ENCODE measurements at regions not wholly inside any gene's neighbourhood (a gene's known extent, or its start where the extent isn't known, plus 50 kb on each side); places are given as distances from the start of the nearest gene placed in this dataset.
"Not testable (repeated sequence)": the region's sequence is repeated elsewhere in the genome, so short reads cannot be mapped to it uniquely, and the experiment has no call there.

DNA sequence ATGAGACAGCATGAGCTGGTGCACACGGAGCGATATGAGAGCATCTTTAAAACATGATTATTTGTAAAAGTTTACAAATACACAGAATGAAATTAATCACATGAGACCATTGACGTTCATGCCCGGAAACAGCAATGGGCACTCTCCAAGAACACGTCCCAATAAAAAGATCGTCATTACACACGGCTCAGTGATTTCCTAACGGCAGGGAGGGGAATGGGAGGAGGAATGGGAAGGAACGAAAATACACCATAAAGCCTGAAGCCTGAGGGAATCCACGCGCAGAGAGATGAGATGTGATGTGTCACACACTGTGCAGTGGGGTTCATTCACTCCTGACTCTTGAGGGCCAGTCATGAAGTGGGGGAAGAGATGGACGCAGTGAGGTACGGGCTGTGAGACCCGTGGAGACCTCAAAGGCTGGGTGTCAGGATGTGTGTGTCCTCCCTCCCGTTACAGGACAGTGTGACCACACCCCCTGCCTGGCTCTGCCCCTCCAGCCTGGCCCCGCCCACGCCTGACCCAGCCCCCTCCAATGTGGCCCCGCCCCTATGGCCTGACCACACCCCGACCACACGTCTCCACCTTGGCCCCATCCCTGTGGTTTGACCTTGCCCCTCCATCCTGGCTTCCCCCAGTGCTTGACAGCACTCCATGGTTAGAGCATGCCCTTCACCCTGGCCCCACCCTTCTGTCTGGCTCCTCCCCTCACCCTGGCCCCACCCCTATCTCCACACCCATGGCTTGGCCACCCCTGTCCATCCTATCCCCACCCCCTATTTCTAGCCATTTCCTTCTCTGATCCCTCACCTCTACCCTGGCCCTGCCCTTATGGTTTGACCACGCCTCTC lies 270.5 kb upstream of the SFSWAP start:
- not testable (repeated sequence) for DNase-seq (ENCODE audit: low spot score)

DNA sequence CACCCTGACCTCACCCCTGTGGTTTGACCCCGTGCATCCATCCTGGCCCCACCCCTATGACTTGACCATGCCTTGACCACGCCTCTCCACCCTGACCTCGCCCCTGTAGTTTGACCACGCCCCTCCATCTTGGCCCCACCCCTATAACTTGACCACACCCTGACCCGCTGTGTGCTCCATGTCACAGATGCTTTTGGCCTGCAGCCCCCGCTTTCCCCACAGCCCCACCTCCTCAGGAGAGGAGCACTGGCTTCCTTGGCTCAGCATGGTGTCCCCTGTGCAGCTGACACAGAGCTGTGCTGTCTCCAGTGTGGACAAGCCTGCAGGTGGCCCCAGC lies 269.9 kb upstream of the SFSWAP start:
- no peak for DNase-seq (ENCODE audit: low spot score)

DNA sequence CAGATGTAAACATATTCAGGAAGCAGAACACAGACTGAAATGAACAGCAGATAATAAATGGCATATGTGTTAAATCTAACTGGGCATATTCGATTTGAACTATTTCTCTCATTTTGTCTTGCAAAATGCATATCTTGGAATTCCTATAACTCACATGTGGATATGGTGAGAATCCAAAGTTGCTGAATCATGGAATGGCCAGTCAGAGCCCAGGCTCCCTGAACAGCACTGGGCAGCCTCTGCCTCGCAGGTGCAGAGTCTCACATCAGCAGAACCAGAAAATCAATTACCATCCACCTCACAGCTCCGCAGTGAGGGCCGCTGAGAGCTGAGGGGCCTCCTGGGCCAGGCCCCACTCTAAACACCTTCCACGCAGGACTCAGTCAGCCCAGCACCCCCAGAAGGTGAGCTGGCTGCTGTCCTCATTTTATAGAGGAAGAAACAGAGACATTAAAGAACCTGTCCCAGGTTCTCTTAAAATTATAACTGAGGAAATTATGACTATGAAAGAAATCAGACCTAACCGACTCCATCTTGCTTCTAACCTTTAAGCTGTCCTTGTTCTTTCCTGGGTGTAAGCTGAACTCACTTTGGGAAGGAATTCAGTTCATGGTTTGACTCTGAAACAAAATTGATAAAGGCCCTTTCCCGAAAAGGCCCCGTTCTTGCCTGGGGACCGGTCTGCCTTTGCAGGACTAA lies 269.1 kb upstream of the SFSWAP start:
- no peak for DNase-seq (ENCODE audit: low spot score)

DNA sequence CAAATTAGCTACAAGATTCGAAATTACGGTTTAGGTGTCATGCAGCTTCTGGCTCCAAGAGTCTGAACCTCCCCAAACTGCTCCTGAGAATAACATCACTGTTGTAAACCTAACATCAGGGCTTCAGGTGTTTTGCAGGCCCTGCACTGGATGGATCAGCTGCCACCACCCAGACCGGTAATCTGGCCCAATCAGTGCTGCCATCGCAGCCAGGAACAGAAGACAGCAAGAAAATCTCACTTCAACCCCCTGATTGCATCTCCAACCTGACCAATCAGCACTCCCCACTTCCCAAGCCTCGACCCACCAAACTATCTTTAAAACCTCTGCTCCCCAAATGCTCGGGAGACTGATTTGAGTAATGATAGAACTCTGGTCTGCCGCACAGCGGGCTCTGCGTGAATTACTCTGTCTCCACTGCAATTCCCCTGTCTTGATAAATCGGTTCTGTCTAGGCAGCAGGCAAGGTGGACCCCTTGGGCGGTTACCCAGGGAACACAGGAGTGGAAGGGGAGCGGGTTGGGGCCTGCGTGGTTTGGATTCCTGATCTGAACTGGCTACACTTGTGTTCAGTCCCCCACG lies 268.5 kb upstream of the SFSWAP start:
- no peak for DNase-seq (ENCODE audit: low spot score)

DNA sequence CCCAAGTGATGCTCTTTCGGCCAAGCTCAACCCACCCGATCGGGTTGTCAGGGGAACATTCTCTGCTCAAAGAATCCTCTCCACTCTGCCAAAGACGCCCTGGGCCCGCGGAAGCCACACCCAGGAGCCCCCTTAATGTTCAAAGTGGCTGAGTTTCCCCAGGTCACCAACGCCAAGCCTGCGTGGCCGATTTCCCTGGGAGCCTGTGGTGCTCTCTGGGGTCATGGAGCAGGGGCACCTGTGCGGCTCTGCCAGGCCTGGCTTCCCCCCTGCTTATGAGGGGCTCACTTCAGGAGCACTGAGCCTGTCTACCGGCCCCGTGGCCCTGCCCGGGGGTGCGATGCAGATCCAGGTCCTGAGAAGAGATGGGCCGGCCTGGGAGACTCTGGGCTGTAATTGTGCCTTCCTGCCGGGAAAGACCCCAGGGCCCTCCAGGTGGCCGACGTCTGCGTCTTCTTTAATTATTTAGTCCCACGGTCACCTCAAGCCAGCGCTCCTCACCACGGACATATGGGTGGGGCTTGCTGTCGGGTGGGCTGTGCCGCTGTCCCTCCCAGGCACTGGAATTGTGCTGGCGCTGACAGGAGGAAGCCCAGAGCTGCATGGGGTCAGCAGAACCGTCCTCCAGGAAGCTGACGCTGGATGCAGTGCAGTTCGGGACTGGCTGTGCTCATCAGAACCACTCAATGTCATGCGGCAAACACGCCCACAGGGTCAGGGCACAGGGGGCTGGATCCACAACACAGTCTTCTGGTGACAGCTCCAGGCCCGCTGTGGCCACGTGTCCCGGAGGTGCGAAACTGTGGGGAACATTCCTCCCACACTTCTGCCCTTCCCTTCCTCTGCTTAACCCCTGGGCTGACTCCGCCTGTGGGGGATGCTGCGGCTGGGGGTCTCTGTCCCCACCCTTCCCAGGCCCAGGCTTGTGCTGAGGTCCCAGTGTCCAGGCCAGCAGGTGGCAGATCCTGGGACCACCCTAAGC lies 267.6 kb upstream of the SFSWAP start:
- no peak for DNase-seq (ENCODE audit: low spot score)

DNA sequence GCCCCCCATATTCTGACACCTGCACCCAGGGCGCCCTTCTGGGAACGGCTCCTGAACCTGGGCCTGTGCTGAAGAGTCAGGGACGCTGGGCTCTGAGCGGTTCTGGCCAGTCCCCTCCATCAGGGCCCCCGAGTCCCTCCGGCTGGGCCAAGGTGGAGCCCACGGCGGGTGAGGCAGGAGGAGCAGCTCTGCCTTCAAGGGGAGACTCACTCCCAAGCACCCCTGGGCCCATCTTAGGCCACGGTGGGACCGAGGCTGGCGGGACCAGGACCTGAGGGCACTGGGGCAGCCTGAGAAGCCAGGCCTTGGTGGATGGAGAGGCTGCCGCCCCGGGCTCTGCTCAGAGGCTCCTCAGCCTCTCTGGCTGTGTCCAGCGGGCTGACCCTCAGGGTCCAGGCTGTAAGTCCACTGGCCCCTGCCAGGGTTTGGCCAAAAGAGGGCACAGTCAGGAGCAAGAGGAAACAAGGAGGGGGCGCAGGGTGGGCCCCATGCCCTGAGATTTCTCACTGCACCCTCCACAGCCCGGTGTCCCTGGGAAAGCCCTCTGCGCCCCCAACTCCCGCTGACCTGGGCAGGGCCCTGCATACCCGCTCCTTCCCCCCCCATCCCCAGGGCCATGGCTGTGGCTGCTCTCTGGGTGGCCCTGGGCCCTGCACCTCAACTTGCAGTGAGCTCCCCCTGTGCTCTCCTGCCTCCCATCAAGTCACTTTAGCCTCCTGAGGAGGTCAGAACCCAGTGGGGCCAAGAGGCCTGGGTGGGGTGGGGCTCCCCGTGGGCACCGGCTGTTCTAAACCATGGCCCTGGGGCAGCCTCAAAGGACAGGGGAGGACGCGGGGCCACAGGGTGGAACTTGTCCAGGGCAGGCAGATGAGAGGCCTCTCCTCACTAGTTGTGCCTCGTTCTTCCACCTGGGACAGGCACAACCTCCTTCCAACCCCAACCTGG lies 266.4 kb upstream of the SFSWAP start:
- no peak for DNase-seq (ENCODE audit: low spot score)

DNA sequence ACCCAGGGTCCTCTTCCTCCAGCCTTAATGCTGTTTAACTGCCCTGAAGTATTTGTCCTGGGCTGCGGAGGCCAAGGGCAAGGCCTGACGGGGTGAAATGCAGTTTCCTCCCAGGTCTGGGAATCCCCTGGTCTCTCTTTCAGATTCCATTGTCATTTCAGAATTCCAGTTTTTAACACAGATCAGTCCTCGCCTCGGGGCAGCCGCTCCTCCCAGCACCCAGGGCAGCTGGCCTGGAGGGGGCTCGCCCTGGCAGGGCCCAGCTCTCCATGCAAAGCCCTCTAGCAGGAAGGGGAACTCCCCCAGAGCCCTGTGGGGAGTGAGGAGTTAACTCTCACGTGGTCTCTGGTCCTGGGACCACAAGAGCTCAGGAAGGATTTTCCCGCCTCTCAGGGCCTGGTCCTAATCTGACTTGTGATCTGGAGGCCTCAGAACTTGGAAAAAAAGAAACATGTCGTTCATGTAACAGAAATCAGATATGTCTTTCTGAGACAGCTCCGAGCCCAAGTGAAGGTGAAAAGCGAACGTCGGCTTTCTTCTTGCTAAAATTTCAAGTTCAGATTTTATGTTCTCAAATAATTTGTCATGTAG lies 265.6 kb upstream of the SFSWAP start:
- DNase-seq (ENCODE audit: low spot score), result no peak

DNA sequence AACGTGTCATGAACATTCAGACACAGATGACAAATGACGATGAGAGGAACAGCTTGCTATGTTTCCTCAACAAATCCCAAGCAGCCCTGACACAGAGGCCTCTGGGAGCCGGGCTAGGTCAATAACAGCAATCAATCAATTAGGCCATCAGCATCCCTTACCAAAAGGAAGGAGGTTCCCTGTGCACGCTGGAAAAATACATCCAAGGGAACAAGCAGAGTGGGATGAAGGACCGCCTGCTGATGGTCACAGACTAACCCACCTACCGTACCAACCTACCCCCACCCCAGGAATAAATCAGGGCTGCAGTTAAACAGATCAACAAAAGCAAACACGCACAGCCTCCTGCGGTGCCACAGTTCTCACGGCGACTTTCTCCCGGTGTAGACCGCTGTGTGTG lies 265.1 kb upstream of the SFSWAP start:
- DNase-seq (ENCODE audit: low spot score), result no peak

DNA sequence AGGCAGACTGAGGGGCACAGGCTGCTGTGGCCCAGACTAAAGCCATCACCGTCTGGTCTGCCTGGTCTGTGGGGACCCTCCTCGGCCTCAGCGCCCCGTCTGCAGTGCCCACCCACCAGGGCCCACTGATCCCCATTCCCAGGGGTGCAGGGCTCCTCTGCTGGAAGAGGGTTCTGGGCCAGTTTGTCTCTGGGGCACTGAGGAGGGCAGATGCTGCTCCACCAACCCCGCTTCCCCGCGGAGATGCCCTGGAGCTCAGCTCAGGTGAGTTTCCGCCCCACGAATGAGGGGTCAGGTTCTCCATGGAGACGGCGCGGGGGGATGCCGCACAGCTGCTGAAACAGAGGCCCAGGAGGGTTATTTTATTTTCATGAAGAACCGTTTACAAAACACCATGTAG lies 263.3 kb upstream of the SFSWAP start:
- not testable (repeated sequence) for DNase-seq (ENCODE audit: low spot score)

DNA sequence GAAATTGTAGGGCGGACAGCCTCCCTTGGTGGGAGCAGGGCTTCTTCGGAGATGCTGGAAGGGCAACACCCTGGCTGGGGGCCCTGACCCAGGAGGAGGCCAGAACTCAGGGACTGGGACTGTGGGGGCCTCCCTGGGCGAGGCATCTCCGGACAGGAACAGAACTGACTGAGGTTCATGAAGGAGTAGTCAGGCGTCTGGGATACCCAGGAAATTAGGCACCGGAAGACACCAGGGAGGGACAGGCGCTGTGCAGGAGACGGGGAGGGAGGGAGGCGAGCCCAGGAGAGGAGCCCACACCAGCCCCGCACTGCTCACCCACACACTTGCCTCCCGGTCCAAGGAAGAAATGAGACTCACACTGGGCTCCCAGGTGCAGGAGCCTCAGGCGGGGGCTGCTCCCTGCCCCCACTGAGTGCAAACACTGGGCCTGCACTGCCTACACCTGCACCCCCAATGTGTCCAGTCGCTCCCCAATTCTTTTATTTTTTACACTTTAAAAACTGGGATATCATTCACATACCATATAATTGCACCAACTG lies 262.6 kb upstream of the SFSWAP start:
- no peak for DNase-seq (ENCODE audit: low spot score)

DNA sequence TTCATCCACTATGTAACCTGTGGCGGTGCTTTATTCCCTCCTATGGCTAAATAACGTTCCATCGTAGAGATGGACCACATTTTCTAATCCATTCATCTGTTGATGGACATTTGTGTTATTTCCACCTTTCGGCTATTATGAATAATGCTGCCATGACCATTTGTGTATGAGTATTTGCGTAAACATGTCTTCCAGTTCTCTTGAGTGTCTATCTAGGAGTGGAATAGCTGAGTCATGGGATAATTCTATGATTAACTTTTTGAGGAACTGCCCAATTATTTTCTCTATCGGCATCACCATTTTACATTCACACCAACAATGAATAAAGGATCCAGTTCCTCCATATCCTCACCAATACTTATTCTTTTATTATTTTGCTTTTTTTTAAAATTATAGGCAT lies 261.9 kb upstream of the SFSWAP start:
- DNase-seq (ENCODE audit: low spot score), result no peak

DNA sequence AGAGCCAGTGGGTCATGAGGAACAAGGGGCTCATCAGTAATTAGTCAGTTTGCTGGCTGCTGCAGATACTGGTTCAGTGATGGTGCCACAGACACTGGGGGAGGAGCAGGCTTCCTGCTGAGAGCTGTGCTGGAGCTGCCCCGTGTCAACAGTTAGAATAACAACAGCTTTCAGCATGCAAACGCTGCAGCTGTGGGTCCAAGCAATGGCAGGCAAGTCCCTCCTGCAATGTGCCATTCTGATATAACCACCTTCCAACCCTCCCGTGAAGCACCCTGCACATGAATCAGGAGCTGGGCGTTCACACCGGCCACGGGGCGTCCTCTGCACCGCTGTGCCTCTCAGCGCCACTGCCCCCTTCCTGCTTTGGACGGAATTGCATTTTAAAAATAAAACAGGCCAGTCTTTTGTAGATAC lies 258.4 kb upstream of the SFSWAP start:
- DNase-seq (ENCODE audit: low spot score), result no peak

DNA sequence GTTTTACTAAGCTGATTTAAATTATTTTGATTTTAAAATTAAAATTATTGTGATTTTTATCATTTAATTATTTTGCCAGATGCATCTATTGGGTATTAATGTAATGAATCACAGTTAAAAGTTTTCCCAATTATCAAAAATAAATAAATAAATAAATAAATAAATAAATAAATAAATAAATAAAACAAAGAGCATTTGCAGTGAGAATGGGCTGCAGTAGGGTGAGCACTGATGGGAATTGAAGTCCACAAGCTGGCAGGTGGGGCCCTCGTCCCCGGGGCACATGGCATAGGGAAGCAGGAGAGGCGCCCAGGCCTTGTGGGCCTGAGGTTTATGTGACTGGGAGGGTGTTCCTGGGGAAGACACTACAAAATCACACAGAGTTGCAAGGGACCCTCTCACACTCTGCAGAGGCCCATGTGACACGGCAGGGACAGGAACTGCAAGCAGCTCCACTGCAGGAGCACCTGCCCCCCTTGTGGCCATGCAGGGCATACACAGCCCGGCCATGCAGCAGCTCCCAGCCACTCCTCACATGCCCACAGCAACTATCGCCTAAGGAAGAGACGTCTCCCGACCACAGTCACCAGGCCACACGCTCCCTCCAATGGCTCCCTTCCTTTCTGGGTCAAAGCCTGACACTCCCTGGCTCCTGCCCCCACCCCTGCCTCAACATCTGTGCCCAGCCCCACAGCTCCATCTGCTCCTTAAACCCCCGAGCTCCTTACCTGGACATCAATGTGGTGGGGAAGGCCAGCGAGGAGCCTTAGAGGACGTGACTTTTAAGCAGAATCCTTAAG lies 256.3 kb upstream of the SFSWAP start:
- DNase-seq (ENCODE audit: low spot score), result no peak

DNA sequence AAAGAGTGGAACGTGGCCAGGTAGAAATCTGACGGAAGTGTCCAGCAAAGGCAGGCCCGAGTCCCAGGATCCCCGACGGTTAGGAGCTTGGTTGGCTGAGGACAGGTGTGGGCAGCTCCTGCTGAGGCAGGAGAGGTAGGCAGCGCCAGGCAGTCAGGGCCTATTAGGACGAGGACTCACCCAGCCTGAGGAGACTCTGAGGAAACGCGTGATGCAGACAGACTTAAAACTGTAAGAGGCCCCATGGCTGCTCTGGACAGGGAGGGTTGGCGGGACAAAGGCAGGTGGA lies 255.7 kb upstream of the SFSWAP start:
- DNase-seq (ENCODE audit: low spot score), result no peak

DNA sequence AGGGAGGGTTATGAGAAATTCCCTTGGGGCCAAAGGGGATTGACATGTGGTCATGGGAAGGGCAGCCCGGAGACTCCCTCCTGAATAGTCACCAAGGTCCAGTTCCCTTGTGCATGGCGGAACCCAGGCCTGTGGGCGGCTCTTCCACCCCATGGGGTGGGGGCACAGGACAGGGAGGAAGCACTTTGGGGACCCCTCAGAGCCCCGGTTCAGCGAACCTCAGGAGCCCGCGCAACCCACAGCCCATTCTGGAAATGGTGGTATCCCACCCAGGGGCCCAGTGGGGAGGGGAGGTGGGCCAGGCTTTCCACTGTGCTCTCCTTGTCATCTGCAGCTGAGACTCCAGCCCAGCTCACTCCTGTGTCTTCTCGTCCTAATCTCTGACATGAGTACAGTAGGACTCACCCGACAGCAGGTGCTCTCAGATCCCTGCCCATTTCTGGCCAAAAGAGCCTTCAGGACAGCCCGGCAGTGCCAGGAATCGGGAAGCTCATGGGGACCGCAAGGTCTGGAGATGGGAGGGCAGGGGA lies 255.2 kb upstream of the SFSWAP start:
- DNase-seq (ENCODE audit: low spot score), result no peak

DNA sequence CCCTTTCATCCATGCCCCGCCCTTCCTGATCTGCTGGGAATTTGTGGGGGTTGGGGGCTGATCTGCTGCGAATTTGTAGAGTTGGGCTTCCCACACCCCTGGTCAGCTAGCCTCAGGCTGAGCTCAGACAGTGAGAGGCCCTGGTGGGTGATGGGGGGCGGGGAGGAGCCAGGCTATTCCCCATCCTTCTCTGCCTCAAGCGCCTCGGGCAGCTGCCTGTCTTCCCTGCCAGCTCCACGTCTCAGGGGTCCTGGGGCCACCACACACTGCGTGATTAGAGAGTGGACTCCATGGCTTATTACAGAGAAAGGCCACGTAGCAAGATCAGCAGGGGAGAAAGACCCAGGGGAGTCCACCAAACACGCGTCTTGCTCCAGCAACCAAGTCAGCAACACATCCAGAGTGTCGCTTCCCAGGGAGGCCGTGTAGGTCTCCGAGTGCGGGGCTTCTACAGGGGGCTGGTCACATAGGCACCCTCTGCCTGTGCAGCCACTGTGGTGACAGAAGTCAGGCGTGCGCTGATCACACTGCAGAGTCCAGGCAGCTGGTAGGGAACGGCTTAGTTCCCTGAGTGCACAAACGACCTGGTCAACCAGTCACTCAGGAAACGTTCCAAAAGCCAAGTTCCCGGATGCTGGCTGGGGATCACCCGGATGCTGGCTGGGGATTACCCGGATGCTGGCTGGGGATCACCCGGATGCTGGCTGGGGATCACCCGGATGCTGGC lies 254.4 kb upstream of the SFSWAP start:
- DNase-seq (ENCODE audit: low spot score), result no peak

DNA sequence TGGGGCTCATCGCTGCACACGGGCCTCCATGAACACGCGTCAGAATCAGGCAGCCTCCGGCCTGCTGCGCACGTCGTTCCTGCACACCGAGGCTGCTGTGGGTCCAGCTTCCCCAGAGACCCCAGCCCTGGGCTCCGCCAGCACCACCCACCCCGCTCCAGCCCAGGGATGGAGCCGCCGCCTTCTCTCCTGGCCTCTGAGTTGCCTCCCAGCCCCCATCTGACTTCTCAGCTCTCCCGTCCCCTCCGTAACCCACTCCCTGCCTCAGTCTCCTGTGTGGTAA lies 253.9 kb upstream of the SFSWAP start:
- no peak for DNase-seq (ENCODE audit: low spot score)

DNA sequence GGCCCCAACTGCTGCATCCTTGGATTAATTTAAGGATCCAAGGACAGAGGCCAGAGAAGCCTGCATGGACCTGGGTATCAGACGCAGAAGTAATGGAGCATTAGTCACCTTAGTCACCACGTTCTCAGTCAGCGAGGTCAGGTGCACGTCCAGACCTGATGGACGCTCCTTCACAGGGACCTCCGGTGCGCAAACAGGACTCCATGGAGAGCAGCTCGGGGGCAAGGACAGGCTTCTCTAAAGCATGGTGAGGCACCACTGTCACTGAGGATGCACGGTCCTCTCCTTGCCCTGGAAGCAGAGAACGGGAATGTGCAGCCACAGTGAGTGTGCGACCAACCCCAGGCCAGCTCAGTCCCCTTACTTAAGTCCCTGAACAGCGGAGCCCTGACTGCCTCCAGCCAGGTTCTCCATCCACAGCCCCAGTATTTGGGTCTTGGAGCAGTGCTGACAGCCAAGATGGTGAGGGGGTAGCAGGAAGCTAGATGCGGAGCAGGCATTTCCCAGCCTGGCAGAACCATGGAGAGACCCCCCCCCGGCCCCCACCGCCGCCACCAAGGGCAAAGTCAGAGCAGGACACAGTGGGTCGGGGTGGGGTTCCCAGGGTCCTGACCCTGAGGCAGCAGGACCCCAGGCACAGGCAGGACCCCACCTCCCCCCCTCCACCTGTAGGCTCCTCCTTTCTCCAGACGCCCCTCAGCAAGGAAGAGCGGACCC lies 253.4 kb upstream of the SFSWAP start:
- no peak for DNase-seq (ENCODE audit: low spot score)

DNA sequence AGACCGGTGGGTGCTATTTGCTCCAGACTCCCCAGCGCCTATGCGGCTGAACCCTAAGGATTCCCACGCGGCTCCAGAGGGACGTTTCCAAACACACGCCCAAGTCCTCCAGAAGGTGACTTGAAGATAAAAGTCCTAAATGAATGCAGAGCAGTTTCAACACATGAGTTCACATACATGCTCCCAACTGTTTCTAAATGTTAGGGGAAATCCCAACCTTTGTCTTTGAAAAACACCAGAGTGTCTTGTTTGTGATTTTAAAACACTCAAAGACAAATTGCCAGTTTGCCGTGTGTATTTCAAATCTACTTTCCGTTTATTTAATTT lies 252.9 kb upstream of the SFSWAP start:
- no peak for DNase-seq (ENCODE audit: low spot score)
